ENCODE measurements at regions not wholly inside any gene's neighbourhood (a gene's known extent, or its start where the extent isn't known, plus 50 kb on each side); places are given as distances from the start of the nearest gene placed in this dataset.
"Not testable (repeated sequence)": the region's sequence is repeated elsewhere in the genome, so short reads cannot be mapped to it uniquely, and the experiment has no call there.

DNA sequence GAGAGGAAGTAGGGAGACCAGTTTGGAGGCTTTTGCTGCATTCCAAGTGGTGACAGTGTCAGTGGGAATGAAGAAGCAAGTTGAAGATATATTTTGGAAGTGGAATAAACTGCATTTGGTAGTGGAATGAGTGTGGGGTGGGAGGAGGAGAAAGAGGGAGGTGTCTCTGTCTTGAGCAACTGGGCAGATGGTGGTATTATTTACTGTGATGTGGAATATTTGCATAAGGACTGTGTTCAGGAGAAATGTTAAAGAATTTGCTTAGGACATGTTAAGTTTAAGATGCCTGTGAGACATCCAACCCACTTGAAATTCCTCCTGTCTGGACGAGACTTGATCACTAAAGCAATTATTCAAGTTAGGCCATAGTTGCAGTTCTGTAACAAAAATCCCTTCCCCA lies 448.9 kb upstream of the AMOT start:
- no peak for DNase-seq

DNA sequence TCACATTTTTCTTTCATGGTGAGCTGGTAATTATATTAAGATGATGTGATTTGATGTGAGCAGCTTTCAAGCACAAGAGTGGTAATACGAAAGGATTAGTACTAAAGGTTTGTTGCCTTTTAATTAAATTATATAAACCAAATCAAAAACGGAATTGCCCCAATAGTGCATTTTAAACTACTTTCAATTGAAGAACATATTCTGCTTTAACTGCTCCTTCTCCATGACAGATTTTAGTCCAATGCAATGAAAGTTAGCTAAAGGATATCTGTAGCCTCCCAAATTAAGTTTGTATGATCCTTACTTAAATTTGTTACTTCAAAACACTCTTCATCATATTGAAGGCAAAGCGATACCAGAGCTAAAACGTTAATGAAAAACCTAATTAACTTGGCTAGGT lies 447.1 kb upstream of the AMOT start:
- no peak for DNase-seq

DNA sequence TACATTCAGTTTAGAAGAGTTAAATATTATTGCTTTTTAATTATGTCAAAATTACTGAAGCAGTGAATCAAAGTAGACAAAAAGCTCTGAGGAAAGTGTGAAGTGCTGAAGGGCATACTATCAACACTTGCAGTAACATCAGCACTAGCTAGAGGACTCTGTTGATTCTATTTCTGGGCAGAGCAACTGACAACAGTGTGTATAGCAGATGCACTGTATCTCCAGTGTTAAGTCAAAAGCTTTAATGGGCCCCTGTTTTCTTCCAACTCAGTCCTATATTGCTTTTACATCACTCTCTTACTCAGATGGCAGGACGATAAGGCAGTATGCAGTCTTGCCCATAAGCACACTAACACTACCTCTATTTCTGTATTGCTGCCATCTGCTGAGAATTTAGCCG lies 435.2 kb upstream of the AMOT start:
- DNase-seq, result no peak

DNA sequence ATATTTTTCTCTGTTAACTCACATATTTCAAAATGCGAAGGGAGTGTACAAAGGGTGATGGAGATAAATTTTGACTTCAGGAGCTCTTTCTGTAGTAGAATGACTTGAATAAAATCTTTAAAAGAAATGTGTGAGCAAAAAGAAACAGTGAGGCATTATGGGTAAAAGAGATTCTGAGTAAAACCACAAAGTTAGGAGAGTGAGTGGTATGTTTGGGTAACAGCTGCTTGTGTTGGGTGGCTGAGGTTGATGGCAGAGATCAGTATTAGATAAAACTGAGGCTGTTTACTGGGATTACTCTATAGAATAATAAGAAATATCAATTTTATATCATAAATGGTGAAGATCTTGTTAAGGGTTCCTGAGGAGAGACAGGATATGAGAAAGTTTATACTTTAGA lies 434.2 kb upstream of the AMOT start:
- DNase-seq, result no peak

DNA sequence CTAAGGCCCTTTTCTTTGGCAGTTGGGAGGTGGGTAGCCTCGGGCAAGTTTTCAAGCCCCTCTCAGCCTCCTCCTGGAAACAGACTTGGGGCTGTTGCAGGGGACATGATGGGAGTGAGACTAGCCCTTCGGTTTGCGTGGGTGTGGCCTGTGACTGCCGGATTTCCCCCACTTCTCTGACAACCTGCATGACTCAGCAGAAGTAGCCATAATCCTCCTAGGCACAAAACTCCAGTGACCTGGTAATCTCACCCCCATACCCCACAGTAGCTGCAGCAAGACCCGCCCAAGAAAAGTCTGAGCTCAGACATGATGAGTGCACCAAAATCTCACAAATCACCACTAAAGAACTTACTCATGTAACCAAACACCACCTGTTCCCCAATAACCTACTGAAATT lies 433.7 kb upstream of the AMOT start:
- DNase-seq, result no peak

DNA sequence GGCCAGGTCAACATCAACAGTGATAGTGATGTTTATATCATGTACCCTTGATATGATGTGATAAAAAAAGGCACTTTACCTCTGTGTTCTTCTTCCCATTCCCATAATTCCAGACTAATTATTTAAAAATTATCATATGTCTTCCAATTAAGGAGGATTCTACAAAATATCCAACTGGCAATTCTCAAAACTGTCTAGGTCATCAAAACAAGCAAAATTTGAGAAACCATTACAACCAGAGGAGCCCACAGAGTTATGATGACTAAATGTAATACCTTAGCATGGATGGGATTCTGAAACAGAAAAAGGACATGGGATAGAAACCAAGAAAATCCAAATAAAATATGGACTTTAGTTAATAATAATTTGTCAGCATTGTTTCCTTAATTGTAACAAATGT lies 428.6 kb upstream of the AMOT start:
- DNase-seq, result no peak

DNA sequence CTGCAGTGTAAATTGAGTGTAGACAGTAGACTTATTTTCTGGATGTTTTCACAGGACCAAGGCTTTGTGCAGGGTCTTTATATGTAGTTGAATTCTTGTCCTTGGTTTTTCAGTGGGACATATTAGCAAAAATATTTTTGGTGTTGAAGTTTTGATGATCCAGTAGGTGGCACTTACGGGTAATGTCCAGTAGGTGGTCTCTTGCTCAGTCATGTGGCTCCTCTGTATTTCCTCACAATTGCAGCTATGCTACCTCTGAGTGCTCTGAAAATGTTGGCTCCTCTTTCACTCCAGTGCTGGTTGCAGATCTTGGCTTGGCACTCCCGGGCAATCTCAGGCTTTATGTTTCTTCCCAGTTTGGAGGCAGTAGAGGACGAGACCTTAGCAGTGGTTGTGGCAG lies 419.8 kb upstream of the AMOT start:
- no peak for DNase-seq

DNA sequence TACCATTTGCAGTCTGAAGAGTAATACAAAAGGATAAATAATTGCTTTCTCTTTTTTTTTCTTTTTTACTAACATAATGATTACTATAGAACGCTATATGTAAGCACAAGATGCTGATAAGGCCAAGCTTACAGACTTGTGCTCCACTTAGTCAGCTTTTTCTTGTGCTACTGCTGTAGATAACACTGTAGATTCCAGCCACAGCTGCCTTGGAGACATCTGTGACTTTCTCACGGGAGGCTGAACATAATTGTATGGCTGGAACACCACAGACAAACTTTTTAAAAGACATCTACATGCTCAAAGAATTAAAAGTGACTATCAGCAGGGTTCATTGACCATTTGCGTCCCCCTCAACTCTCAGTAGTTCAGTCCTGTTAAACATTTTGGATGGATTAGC lies 381.7 kb upstream of the AMOT start:
- no peak for DNase-seq

DNA sequence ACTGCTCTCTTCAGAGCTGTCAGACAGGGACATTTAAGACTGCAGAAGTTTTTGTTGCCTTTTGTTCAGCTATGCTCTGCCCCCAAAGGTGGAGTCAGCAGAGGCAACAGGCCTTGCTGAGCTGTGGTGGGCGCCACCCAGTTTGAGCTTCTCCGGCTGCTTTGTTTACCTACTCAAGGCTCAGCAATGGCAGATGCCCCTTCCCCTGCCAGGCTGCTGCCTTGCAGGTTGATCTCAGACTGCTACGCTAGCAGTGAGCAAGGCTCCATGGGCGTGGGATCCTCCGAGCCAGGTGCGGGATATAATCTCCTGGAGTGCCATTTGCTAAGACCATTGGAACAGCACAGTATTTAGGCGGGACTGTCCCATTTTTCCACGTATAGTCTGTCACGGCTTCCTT lies 371.4 kb upstream of the AMOT start:
- DNase-seq, result no peak

DNA sequence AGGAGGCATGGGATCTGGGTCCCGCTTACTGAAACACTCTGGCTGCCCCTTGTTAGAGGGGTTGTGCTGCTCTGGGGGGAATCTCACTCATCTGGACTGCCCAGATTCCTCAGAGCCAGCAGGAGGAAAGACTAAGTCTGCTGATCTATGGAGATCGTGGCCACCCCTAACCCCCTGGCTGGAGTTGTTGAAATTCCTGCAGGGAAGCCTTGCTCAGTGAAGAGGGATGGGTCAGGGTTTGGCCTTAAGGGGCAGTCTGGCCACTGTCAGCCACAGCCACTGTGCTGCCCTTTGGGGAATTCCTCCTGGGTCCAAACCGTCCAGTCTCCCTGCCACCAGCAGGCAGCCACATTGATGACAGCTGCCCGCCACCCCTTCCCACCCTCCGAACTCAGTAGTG lies 362.0 kb upstream of the AMOT start:
- peak; percentile 1 for DNase-seq

DNA sequence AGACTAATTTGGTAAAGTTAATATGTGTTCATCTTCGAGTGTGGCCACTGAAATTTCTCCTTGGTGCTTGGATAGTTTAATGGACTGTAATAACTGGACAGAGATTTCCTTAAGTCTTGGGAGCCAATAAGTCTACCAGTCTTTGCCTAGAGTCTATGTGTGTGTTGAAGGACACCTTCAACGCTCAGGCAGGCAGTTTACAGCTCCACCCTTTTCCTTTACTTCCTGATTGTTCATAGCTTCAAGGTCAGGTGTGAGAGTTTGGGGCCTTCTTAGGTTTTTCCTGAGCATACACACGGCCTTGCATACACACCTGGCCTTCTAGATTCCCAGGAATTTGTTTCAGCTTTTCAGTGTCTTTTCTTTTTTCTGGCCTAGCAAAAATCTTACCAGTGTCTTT lies 355.3 kb upstream of the AMOT start:
- no peak for DNase-seq

DNA sequence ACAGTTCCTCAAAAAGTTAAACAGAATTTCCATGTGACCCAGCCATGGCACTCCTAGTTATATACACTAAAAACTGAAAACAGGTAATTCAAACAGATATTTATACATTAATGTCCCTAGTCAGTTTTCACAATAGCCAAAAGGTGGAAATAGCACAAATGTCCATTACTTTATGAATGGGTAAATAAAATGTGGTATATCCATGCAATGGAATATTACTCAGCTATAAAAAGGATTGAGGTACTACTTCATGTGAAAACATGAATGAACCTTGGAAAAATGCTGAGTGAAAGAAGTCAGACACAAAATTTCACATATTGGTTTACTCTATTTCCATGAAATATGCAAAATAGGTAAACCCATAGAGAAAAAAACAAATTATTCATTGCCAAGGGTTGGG lies 351.8 kb upstream of the AMOT start:
- no peak for DNase-seq

DNA sequence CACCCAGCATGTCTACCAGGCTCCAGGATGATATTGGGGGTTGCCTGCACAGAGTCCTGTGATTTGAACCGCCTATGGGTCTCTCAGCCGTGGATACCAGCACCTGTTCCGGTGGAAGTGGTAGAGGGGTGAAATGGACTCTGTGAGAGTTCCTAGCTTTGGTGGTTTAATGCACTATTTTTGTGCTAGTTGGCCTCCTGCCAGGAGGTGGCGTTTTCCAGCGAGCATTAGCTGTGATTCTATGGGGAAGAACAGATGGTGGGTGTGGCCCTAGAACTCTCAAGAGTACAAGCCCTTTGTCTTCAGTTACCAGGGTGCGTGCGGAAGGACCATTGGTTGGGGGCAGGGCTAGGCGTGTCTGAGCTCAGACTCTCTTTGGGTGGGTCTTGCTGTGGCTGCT lies 316.9 kb upstream of the AMOT start:
- DNase-seq, result no peak

DNA sequence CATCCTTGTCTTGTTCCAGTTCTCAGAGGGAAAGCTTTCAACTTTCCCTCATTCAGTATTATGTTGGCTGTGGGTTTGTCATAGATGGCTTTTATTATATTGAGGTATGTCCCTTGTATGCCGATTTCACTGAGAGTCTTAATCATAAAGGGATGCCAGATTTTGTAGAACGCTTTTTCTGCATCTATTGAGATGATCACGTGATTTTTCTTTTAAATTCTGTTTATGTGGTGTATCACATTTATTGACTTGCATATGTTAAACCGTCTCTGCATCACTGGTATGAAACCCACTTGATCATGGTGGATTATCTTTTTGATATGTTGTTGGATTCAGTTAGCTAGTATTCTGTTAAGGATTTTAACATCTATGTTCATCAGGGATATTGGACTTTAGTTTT lies 313.7 kb upstream of the AMOT start:
- DNase-seq, result not testable (repeated sequence)

DNA sequence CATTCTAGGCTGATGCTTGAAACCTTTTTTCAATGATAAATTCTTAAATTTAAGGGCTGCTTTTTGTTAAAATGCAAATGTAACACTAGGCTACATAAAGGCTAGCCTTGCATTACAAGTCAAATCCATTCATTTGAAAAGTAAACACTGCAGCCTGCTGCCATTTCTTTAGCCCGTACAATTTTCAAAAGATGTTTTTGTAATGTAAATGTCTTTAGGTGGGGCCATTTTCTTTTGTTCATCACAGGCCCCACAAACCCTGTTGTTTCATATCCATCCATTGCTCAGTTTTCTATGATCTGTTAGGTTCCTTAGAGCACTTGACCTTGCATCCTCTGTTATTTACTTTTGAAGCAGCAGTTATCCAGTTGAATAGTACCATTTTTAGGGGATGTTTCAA lies 296.2 kb upstream of the AMOT start:
- DNase-seq, result no peak

DNA sequence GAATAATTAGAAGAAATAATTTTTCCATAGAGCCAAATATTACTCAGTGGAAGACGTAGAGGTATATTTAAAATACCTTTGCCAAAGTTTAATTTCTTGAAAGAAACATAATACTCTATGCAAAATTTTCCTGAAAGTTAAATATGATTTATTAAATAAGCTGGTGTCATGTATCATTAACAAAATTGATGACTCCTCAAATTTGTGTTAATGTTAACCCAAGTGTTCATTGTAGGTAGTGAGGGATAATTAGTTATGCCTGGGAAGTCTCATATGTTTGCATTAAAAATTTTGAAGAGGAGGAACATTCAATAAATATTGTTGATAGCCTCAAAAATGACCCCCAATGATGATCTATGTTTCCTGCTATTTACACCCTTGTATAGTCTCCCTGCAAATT lies 292.7 kb upstream of the AMOT start:
- no peak for DNase-seq

DNA sequence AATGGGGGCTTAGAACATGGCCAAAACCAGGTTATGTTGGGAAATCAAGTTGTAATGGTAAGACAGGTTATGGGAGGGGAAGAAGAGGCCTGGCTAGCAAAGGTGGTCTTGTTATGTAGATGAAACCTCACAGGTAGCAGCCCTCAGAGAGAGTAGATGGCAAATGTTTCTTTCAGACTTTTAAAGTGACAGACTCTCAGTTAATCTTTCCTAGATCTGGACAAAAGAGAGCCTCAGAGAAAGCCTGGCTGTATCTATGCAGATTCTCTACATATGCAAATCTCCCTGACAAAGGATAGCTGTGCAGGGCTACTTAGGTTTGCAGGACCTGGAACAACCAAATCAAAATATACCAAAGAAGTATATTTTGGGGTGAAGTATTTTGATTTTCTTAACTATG lies 284.1 kb upstream of the AMOT start:
- DNase-seq, result no peak

DNA sequence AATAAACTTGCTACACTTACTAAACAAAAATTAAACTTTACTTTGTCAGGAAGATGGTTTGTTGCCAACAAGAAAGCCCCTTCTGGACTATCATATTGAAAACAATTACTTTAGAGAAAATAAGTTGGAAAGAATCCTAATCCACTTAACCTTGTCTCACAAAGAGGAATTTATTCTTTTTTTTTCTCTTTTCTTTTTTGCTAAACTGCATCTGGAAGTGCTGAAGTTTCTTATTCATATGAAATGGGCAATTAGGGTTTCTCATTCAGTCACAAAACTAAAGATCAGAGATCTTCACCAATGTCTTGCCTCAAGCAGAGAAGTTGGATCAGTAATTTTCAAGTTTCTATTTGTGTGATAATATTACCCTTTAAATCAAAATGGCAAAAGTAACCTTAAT lies 234.9 kb upstream of the AMOT start:
- no peak for DNase-seq

DNA sequence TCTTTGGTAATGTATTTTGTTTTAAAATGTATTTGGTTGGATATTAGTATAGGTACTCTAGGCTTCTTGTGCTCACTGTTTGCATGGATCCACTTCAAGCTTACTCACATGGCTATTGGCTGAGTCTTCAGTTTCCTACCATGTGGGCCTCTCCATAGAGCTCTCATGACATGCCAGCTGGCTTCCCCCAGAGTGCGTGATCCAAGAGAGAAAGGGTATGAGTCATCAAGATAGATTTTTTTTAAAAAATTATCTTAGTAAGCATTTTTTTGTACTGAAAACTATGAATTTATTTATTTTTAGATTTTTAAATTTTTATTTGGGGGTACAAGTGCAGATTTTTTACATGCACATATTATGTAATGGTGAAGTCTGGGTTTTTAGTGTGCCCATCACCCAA lies 219.1 kb upstream of the AMOT start:
- no peak for DNase-seq

DNA sequence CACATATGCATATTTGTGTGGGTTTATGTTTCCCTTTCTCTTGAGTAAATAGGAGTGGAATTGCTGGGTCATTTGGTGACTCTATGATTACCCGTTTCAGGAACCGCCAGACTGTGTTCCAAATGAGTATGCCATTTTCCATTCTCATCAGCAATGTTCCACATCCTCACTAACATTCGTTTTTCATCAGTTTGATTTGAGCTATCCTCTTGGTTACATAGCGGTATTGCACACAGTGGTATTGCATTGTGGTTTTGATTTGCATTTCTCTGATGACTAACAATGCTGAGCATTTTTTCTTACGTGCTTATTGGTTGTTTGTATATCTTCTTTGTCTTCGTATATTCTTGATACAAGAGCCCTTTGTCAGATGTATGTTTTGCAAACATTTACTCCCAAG lies 218.0 kb upstream of the AMOT start:
- no peak for DNase-seq

DNA sequence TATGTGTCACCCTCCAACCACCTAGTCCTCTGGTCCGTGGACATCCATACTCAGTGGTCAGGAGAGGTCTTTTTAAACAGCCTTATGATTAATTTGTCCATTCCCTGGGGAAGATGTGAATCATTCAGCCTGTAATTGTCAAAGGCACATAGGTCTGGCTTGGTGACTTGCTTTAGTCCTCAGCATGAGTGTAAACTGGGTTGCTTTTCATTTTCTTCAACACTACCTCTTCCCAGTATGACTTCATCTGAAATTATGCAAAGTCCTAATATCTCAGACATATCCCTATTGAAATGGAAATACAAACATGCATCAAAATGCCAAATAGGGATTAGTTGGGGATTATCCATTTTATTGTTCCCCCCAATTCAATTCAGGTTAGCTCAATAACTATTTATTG lies 208.3 kb upstream of the AMOT start:
- no peak for DNase-seq

DNA sequence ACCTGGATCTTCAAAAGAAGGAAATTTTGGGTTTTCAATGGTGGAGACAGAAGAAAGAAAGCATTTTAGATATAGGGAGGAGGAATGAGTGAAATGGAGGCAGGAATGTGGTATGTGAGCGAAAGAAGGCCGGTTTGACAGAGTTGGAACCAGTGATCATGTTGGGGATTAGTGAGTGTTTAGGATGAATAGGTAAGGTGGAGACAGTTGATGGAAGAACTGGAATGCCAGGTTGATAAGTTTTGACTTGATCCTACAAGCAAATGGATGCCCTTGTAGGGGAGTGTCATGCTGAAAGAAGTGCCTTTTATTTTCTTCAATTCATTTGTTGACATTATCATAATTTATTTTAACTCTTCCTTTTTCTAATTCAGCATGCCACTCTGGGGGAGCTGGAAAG lies 207.8 kb upstream of the AMOT start:
- no peak for DNase-seq

DNA sequence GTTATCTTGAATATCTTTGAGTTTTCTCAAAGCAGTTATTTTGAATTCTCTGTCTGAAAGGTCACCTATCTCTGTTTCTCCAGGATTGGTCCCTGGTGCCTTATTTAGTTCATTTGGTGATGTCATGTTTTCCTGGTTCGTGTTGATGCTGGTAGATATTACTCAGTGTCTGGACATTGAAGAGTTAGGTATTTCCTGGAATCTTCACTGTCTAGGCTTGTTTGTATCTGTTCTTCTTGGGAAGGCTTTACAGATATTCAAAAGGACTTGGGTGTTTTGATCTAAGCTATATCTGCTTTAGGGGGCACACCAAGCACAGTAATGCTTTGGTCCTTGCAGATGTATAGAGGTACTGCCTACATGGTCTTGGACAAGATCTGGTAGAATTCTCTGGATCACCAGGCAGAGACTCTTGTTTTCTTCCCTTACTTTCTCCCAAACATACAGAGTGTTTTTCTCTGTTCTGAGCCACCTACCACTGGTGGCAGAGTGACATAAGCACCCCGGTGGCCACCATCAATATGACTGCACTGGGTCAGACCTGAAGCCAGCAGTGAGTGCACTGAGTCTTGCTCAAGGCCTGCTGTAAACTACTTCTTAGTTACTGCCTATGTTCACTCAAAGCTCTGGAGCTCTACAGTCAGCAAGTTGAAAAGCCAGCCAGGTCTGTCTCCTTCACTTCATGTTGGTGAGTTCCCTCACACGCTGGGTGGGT lies 193.5 kb upstream of the AMOT start:
- no peak for DNase-seq

DNA sequence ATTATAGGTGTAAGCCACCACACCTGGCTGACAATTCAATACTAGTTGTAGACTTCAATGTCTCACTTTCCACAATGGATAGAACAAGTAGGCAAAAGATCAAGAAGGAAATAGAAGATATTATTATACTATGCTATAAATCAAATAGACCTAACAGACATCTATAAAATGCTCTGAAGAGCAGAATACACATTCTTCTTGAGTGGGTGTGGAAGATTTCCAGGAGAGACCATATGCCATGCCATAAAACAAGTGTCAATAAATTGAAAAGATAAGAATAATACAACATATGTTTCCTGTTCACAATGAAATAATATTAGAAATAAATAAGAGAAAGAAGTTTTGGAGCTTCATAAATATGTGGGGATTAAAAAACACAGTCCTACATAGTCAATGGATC lies 179.3 kb upstream of the AMOT start:
- no peak for DNase-seq

DNA sequence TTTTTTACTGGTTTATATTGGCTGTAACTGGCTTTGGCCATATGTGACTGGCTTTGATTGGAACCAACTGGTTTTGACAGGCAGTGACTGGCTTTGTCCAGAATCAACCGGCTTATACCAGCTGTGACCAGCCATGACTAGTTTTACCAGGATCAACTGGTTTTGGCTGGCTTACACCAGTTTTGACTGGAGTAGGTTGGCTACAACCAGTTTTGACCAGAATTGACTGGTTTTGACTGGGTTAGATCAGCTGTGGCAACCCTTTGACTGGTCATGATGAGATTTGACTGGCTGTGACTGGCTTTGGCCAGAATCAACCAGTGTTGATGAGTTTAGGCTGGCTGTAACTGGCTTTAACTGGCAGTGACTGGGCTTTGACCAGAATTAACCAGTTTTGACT lies 169.2 kb upstream of the AMOT start:
- DNase-seq, result no peak

DNA sequence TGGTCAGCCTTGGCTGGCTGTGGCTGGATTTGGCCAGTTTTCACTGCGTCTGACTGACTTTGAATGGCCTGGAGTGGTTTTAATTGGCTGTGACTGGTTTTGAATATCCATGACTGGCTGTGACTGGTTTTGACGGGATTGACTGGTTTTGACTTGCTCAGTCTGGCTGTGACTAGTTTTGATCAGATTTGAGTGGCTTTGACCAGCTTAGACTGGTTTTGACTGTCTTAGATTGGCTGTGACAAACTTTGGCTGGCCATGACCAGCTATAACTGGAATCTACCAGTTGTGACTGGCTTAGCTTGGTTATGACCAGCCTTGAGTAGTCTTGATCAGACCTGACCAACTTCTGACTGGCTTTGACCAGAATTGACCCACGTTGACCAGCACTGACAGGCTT lies 168.4 kb upstream of the AMOT start:
- no peak for DNase-seq
